GM12873 (cell line): ENCODE measurements at regions not wholly inside any gene's neighbourhood (a gene's known extent, or its start where the extent isn't known, plus 50 kb on each side); places are given as distances from the start of the nearest gene placed in this dataset.

Experiments used
- TF ChIP-seq, protein P1 (sequence below): IDR thresholded peaks from 2 replicates; pipeline ENCODE4 v1.5.1; 2012; ENCODE audit warnings: low read depth, mild to moderate bottlenecking, moderate library complexity, low read length, control low read depth; ENCODE audit not compliant: insufficient read depth; ENCODE audit errors: missing control alignments

DNA sequence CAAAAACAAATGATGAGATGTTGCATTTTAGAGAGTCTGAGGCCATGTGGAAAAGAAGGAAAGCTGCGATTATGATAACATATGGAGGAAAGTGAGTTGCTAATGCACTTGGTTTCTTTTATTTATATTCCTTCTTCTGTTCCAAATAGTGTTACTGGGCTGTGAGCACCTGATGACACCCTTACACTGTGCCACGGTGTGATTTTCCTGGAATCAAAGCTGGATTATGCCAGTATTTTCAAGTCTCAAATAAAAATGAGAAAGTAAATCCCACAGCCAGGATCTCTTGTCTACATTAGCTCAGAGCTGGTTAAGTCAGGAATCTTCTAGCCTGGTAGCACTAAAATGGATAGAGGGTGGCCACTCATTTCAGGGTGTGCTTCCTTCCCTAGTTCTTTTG lies 670.8 kb downstream of the TDRD15 start:
- TF ChIP-seq, protein P1, sequence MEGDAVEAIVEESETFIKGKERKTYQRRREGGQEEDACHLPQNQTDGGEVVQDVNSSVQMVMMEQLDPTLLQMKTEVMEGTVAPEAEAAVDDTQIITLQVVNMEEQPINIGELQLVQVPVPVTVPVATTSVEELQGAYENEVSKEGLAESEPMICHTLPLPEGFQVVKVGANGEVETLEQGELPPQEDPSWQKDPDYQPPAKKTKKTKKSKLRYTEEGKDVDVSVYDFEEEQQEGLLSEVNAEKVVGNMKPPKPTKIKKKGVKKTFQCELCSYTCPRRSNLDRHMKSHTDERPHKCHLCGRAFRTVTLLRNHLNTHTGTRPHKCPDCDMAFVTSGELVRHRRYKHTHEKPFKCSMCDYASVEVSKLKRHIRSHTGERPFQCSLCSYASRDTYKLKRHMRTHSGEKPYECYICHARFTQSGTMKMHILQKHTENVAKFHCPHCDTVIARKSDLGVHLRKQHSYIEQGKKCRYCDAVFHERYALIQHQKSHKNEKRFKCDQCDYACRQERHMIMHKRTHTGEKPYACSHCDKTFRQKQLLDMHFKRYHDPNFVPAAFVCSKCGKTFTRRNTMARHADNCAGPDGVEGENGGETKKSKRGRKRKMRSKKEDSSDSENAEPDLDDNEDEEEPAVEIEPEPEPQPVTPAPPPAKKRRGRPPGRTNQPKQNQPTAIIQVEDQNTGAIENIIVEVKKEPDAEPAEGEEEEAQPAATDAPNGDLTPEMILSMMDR, result no peak

DNA sequence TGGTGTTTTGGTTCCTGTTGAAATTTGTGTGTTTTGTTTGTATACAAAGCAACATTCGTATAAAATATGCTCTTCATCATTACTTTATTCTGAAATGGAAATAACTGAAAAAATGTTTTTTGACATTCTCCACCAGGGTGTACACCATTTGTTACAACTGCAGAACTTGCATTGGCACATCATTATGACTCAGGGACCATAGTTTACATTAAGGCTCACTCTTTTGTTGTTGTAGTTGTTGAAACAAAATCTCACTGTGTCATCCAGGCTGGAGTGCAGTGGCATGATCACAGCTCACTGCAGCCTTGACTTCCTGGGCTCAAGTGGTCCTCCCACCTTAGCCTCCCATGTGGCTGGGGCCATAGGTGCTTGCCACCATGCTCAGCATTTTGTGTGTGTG lies 676.6 kb downstream of the TDRD15 start:
- TF ChIP-seq, protein P1, result no peak

DNA sequence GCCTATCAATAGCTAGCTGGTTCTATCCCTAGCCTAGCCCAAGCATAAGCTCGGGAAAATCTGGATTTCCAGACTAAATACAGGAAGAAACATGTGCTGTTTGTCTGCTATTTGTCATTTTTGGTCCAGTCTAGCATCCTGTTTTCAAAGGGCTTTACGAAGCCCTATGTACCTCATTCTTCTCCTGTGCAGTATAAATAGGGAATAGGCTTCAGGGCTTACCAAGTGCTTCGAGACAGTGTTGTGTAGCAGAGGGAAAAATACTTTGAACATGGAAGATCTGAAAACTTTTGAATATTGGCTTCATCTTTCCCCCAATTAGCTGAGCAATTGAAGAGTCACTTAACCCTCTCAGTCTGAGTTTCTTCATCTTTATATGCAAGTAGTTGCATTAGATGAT lies 679.8 kb downstream of the TDRD15 start:
- TF ChIP-seq, protein P1, result no peak

DNA sequence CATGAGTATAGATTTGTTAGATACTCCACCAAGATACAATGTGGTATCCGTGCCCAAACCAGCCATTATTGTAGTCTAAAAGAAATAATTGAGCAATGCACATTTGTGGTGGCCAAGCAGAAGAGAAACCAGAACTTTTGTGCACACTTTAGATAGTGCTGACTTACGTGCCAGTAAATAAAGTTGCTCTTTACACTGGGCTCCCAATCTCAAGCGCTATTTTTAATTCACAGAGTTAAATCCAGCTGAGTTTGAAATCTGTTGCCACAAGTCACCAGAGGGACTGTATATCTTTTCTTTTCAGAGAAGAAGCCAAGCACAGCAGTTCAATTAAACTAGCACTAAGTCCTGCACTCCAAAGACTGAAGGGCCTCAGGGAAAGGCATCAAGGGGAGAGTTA lies 680.4 kb downstream of the TDRD15 start:
- TF ChIP-seq, protein P1, result no peak

DNA sequence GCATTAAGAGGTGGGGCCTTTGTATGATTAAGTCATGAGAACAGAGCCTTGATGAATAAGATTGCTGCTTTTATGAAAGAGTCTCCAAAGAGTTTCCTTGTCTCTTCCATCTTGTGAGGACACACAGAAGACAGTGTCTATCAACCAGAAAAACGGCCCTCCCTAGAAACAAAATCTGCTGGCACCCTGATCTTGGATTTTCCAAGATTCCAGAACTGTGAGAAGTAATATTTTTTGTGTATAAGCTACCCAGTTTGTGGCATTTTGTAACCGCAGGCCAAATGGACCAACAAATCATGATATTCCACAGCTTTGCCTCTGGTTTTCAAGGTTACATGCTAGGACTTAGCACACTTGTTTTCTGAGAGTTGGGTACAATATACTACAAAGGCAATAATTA lies 687.8 kb downstream of the TDRD15 start:
- TF ChIP-seq, protein P1, result no peak

DNA sequence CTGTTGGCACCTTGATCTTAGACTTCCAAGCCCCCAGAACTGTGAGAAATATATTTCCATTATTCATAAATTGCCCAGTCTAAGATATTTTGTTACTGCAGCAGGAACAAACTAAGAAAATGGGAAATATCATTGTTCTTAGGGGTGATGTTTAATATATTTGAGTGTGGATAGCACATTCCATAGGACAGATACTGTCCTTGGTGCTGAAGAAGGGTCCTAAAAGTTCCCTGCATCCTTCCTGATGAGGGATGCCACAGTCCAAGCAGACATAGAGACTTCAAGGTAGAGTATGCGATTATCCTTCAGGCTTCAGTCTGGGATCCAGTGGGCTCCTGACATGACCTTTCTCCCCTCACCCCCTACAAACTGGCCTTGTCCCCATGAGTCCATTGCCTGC lies 689.0 kb downstream of the TDRD15 start:
- TF ChIP-seq, protein P1, result no peak

DNA sequence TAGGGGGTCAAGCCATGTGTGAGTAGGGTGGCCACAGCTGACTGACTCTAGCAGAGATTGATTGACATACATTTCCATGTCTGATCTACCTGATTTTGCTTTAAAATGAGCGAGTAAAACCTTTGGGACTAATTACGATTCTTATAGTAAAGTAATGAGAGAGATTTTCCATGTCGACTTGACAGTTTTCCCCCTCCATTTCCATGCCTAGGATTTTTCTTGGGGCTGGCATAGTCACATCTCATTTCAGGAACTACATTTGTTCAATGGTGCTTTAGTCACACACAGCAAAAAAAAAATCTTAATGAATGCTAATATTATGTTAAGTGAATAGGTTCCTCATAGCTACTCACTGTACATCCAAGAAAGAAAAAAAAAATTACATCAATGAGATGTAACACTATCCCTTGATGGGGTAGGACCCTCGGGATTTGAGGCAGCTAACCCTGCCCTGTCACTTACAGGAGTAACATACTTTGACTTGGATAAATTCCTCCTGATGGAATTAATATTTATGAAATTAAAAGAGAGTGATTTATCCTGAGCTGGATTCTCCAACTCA lies 690.9 kb downstream of the TDRD15 start:
- TF ChIP-seq, protein P1, result no peak

DNA sequence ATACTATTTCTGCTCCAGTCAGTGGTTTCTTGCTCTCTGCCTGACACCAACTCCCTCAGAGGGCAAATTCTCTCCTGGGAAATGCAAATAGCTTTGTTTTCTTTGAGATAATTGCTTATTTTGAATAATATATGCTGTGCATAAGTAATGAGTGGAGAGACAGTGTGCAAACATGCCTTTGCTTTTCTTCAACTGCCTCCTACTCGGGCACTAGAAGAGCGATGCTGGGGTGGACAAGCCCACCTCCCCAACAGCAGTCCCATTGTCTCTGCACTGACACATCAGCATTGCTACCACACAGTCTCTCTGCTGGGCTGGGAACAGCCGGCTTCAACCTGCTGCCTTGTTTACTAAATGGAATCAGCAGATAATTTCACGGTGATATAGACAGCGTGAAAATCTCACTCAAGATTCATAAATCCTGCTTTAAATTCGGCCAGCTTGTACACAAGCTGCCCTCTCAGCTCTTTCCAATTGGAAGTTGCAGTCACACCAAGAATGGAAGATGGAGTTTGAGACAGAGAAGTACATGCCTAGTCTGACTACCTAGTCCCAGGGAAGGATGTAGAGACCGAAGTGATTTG lies 694.5 kb downstream of the TDRD15 start:
- TF ChIP-seq, protein P1, result no peak
